Uterus (tissue), 3 donors: ENCODE measurements at regions not wholly inside any gene's neighbourhood (a gene's known extent, or its start where the extent isn't known, plus 50 kb on each side); places are given as distances from the start of the nearest gene placed in this dataset.

Experiments used
- DNase-seq, 2 donors: peaks; one replicate each; pipeline ENCODE4 v3.0.0-alpha.2; 2019 to 2020
- H3K27ac ChIP-seq, 2 donors: fragments of 200-600 bp; sonication (generic); 1 replicate in 1 of 2; 2 replicates in 1 of 2; pipeline ENCODE4 v1.5.1; 2016 to 2018
- H3K27me3 ChIP-seq, 2 donors: fragments of 200-600 bp; sonication (generic); one replicate each; pipeline ENCODE4 v1.5.1; 2018 to 2019; ENCODE audit warnings: control low read depth in 1 of 2
- H3K36me3 ChIP-seq, 2 donors: fragments of 200-600 bp; sonication (generic); one replicate each; pipeline ENCODE4 v1.5.1; 2019; ENCODE audit warnings: control low read depth in 1 of 2
- H3K4me1 ChIP-seq, 2 donors: fragments of 200-600 bp; sonication (generic); one replicate each; pipeline ENCODE4 v1.5.1; 2018 to 2019; ENCODE audit warnings: control low read depth in 1 of 2
- H3K4me3 ChIP-seq, 2 donors: fragments of 200-600 bp; sonication (generic); 1 replicate in 1 of 2; 2 replicates in 1 of 2; pipeline ENCODE4 v1.5.1; 2018 to 2019; ENCODE audit warnings: mild to moderate bottlenecking in 1 of 2
- H3K9me3 ChIP-seq, 2 donors: fragments of 200-600 bp; sonication (generic); one replicate each; pipeline ENCODE4 v1.5.1; 2019; ENCODE audit warnings: control low read depth in 1 of 2
- CTCF ChIP-seq, 4 experiments: fragments of 200-600 bp in 2 of 4; fragments of 450-650 bp in 2 of 4; sonication (generic) in 2 of 4; IDR thresholded peaks; one replicate each; pipeline ENCODE4 v1.5.1; 2016 to 2019; ENCODE audit warnings: antibody characterized with exemption in 4 of 4, mild to moderate bottlenecking in 2 of 4, moderate library complexity in 1 of 4
- POLR2A ChIP-seq, 2 donors: fragments of 450-650 bp; IDR thresholded peaks; one replicate each; pipeline ENCODE4 v1.6.1; 2016; ENCODE audit warnings: antibody characterized with exemption in 2 of 2, mild to moderate bottlenecking in 1 of 2, moderate library complexity in 1 of 2
- intact Hi-C: fragments of 100-400 bp; cut with DNase I; formaldehyde crosslinking; loops from one replicate; pipeline ENCODE4 v1.15.1; 2023; ENCODE audit warnings: low total_unique reads
- donor health status: DM: yes; HTN: yes; CAD: no.

GRCh38 chr19:28964500-28964899 is 248.5 kb downstream of the UQCRFS1 start:
- Histone ChIP-seq H3K4me1 (no peaks in the 10 kb centered on the region), H3K27ac (no peak overlapping the region), H3K27me3 (no peaks in the 10 kb centered on the region), H3K4me3 (no peak overlapping the region), H3K36me3 (no peaks in the 10 kb centered on the region), H3K9me3 (no peaks in the 10 kb centered on the region)
- no peak for DNase-seq
- intact Hi-C loops = no loop called here
- TF ChIP-seq CTCF (IDR thresholded peaks at IDR 0.05) (no peak), POLR2A (IDR thresholded peaks at IDR 0.05) (no peak)

GRCh38 chr19:28963486-28964250 is 249.3 kb downstream of the UQCRFS1 start:
- no peaks in the 10 kb centered on the region for H3K9me3 ChIP-seq
- no peaks in the 10 kb centered on the region for H3K4me1 ChIP-seq
- H3K4me3 ChIP-seq = no peak overlapping the region
- no peak for TF ChIP-seq CTCF (IDR thresholded peaks at IDR 0.05)
- no peak for TF ChIP-seq POLR2A (IDR thresholded peaks at IDR 0.05)
- DNase-seq = no peak
- H3K36me3 ChIP-seq = no peaks in the 10 kb centered on the region
- no peak overlapping the region for H3K27ac ChIP-seq
- intact Hi-C loops = no loop called here
- H3K27me3 ChIP-seq = no peaks in the 10 kb centered on the region

GRCh38 chr19:28961772-28962500 is 251.0 kb downstream of the UQCRFS1 start:
- intact Hi-C loops = no loop called here
- H3K36me3 ChIP-seq = no peaks in the 10 kb centered on the region
- no peaks in the 10 kb centered on the region for H3K4me1 ChIP-seq
- H3K27ac ChIP-seq = no peak overlapping the region
- no peak for DNase-seq
- no peaks in the 10 kb centered on the region for H3K9me3 ChIP-seq
- H3K27me3 ChIP-seq = no peaks in the 10 kb centered on the region
- no peak overlapping the region for H3K4me3 ChIP-seq
- TF ChIP-seq POLR2A (IDR thresholded peaks at IDR 0.05) (no peak), CTCF (IDR thresholded peaks at IDR 0.05) (no peak)

GRCh38 chr19:28960986-28961705 is 251.8 kb downstream of the UQCRFS1 start:
- H3K27me3 ChIP-seq = no peaks in the 10 kb centered on the region
- DNase-seq = no peak
- TF ChIP-seq POLR2A (IDR thresholded peaks at IDR 0.05) (no peak), CTCF (IDR thresholded peaks at IDR 0.05) (no peak)
- no peak overlapping the region for H3K4me3 ChIP-seq
- no peaks in the 10 kb centered on the region for H3K9me3 ChIP-seq
- intact Hi-C loops = no loop called here
- no peak overlapping the region for H3K27ac ChIP-seq
- no peaks in the 10 kb centered on the region for H3K36me3 ChIP-seq
- H3K4me1 ChIP-seq = no peaks in the 10 kb centered on the region

- DNase-seq = no peak
- no peak overlapping the region for H3K27ac ChIP-seq
- TF ChIP-seq CTCF (IDR thresholded peaks at IDR 0.05) = no peak
- no peak for TF ChIP-seq POLR2A (IDR thresholded peaks at IDR 0.05)
- intact Hi-C loops = no loop called here
- no peaks in the 10 kb centered on the region for H3K36me3 ChIP-seq
- H3K9me3 ChIP-seq = no peaks in the 10 kb centered on the region
- H3K27me3 ChIP-seq = no peaks in the 10 kb centered on the region
- H3K4me1 ChIP-seq = no peaks in the 10 kb centered on the region
- no peak overlapping the region for H3K4me3 ChIP-seq
Observed at GRCh38 chr19:28960586-28960985, 252.4 kb downstream of the UQCRFS1 start.
